Germinal center (tissue), 1 donor: ENCODE measurements at regions not wholly inside any gene's neighbourhood (a gene's known extent, or its start where the extent isn't known, plus 50 kb on each side); places are given as distances from the start of the nearest gene placed in this dataset.
"Not testable (repeated sequence)": the region's sequence is repeated elsewhere in the genome, so short reads cannot be mapped to it uniquely, and the experiment has no call there.

Source experiments
- DNase-seq: peaks from one replicate; pipeline ENCODE4 v3.0.0; 2012; ENCODE audit warnings: mixed read lengths, low spot score

DNA sequence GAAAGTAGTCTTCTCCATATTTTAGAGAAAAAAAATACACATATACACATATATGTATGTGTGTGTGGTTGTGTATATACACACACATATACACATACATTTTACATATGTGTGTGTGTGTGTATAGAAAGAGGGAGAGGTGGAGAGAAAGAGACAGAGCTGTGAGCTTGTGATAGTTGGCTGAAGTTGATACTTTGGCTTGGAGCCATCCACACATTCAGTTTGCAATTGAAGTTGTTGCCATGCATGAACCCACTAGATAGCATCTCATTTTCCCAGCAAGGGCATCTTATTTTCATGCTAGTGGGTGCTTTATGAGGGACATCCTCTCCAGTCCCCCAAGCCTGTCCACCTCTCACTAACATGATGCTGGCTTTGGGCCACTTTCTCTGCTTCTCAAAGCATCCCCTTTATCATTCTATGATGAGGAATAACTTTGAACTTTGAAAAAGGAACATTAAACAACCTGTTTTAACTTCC lies 228.6 kb downstream of the ZNF621 start:
- no peak for DNase-seq

DNA sequence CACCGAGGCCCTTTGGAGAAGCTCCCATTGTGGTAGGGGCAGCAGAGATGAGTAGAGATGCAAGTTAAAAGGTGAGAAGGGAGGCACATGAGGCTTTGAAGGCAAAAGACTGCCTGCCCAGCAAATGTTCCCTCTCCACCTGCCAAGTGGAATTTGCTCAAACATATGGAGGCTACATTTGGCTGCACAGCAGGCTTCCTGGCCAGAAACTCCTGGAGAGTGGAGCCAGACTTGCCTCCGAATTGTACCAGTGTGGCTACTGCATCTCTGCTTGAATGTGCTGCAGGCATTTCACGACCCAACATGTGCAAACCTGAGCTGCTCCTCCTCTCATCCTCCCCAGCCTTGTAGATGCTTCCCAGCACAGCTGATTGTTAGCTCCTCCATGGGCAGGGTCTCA lies 229.2 kb downstream of the ZNF621 start:
- DNase-seq, result no peak

DNA sequence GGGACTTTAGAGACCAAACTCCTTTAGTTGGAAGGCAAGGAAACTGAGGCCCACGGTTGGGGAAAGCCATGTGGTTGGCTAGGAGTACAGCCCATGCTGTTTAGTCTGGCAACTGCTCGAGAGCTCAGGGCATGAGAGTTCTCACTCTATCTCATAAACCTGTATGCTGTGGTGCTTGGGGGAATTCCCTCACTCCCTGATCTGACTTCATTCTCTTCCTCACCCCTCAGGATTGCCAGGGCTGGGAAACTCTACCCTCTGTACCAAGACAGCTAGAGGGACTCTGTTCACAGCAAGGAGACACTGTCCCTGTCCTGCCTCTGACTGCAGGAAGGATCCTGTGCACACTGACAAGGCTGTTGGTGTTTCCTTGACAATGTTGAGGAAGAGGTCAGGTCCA lies 230.2 kb downstream of the ZNF621 start:
- no peak for DNase-seq

DNA sequence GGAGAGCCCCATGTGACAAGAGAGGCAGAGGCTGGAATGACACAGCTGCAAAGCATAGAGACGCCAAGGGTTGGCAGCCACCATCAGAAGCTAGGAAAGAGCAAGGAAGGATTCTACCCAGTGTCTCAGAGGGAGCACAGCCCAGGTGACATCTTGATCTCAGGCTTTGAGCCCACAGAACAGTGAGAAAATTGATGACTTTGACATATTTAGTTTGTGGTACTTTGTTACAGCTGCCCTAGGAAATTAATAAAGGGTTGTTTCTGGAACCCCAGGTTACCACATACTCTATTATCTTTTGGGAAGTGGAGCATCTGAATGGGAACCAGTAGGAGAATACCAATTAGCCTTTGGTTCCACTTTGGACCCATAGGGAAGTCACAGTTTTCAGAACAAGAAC lies 231.7 kb downstream of the ZNF621 start:
- no peak for DNase-seq

DNA sequence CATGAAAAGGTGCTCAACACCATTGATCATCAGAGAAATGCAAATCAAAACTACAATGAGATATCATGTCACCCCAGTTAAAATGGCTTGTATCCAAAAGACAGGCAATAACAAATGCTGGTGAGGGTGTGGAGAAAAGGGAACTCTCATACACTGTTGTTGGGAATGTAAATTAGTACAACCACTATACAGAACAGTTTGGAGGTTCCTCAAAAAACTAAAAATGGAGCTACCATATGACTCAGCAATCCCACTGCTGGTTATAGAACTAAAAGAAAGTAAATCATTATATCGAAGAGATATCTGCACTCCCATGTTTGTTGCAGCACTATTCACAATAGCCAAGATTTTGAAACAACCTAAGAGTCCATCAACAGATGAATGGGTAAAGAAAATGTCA lies 238.0 kb downstream of the ZNF621 start:
- DNase-seq, result not testable (repeated sequence)

DNA sequence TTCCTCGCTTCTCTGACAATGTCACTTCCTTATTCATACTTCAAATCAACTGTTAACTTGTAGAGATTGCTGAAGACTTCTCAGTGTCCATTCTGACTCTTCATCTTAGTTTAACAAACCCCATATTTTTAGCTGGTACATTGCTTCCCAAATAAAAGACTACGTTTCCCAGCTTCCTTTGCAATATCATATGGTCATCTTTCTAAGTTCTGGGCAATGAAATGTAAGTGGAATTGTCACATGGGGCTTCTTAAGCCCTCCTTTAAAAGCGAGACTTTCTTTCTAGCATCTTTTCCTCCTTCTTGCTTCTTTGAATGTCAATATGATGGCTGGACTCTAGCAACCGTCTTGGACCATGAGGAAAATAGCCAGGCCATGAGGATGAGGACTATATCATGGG lies 239.0 kb downstream of the ZNF621 start:
- no peak for DNase-seq

DNA sequence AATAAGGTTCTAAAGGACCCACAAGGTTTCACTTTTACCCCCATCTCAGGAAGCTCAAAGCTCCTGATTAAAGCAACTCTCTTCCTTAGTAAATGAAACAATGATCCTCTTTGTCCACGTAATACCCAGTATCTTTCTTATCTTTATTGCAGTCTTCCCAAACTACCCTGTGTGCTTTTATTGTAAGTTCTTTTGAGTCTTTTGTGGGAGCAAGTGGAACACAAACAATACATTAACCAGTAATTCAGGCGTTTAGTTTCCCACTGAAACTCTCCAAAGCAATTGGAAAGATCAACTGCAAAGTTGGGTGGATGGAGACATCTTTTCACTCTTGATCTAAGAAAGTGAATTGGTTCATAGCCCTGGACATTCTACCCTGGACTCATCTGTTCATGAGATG lies 240.0 kb downstream of the ZNF621 start:
- DNase-seq, result no peak

DNA sequence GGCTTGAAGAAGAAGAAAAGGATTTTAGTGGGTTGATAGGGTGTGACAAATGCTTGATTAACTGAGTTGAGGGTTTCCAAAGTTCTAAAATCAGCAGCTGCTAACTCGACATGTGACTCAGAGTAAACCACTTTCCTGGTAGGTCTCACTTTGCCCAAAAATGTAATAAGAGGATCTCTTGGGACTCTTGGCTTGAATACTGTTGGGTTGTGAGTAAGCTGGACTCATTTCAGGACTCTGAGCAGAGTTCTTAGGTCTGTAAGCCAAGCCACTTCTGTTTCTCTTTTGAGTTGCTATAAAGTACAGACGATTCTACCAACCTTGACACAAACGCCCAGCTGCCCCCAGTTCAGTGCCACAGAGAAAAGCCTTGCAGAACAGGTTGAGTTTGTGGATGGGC lies 241.1 kb downstream of the ZNF621 start:
- DNase-seq, result no peak

DNA sequence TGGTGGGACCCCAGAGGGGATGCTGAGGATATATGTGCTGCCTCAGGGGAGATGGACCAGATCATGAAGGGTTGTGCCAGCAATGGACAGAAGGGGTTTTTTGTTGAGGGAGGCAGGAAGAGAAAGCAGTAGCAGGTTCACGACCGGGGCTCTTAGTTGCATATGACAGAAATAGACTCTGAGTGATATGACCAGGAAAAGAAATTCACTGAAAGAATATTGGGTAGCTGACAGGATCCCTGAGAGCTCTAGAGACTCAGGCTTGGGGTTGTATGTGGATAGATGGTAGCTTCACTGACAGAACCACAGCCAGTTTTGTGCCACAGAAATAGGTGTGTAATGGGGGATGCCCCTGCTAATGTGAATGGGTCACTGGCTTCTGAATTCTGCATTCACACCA lies 241.6 kb downstream of the ZNF621 start:
- no peak for DNase-seq

DNA sequence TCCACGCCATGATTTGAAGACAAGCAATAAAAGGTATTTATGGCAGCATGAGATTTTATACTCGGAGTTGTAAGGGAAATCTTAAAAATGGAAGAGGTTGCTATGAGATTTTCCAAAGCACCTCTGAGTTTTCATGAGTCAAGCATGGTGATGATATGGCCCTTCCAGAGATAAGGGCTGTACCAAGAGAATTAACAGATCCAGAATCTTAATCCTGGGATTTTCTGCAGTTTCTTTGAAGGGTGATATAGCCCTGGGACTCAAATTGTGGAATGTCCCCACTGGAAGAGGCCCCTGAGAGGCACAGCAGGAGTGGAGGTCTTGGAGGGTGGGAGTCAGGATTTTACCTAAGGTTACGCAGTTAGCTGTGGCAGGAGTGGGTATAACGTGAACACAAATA lies 243.3 kb downstream of the ZNF621 start:
- DNase-seq, result no peak

DNA sequence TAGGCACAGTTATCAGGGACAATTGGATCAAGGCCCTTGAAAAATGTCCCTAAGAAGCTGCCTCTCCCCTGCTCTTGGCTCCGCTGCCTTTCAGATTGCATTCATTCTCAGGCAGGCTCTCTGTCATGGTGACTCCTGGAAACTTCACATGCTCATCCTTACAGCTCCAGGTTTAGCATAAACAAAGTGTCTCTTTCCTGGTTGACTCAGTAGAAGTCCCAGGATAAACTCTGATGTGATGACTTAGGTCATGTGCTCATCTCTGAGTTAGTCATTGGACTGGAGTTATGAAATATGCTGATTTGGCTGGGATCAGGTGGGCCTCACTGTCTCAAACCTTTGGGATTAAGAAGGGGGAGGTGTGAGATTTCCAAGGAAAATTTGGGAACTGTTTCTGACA lies 243.8 kb downstream of the ZNF621 start:
- DNase-seq, result no peak

DNA sequence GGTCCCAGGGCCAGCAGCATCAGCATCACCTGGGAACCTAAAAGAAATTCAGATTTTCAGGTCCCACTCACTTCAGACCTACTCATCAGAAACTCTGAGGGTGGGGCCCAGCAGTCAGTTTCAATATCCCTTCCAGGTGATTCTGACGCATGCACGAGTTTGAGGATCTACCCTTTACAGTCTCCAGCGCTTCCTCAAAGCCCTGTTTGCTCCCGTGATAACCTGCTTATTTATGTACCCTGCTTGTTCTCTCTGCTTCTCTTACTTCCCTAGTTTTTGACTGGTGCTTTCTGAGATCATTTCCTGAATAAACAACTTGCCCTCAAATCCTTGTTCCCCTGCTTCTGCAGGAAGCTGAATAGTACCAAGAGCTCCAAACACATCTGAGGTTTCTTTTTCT lies 245.3 kb downstream of the ZNF621 start:
- DNase-seq, result no peak

DNA sequence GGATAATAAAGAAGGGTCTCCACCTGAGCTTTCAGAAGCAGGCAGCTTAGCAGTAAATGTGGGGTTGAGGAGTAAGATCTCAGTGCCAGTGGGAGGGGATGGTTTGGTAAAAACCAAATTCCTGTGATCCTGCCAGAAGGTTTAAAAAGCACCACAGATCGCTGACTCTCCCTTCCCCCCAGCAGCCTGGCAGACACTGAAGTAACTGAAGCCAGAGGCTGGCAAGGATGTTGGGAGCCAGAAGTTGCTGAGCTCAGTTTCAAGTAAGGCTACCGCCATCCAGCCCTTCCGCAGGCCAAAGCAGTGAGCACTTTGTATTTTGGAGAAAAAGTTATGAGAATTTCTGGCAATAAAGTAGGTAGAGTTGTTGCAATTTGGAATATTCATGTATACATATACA lies 246.4 kb downstream of the ZNF621 start:
- DNase-seq, result no peak

DNA sequence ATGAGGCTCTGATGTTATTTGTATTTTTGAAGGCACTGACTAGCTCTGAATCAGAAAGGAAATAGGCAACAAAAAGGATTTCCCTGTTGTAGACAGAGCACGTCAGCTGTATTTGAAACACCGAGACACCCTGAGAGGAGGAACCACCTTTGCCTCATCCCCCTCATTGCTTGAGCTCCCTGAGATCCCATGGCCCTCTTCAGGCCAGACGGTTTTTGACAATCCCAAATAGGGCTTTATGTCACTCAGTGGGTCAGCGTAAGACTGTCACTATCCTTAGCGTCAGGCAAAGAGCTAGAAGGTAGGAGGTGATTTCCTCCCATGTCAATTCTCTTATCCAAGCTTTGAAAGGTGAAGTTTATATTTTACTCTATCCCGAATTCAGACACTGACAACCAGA lies 254.3 kb downstream of the ZNF621 start:
- DNase-seq, result no peak

DNA sequence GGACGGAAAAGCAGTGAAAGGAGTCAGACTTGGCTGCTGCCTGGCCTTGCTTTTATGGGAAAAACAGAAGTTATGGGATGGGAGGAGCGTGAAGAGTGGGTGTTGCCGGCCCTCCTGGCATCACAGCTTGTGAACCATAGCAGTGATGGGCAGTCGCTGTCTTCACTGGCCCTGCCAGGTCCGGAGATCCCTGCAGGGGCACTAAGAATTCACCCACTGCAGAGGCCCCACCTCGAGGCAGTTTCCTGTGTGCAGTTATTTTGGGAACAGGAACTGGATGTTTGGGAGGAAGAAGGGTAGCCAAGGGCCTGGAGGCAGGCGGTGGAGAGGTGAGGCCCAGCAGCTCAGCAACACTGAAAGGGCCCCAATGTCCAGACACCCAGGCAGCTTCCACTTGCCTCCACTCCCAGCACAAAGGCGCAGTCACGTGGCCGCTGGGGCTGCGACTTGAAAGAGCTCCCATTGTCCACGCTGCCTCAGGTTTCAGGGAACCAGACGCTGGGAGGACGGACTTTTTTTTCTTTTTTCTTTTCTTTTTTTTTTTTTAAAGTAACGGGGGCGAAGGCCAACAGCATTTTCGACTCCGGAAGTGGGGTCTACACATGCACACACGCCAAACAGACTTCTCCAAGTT lies 255.6 kb downstream of the ZNF621 start:
- DNase-seq, result no peak

DNA sequence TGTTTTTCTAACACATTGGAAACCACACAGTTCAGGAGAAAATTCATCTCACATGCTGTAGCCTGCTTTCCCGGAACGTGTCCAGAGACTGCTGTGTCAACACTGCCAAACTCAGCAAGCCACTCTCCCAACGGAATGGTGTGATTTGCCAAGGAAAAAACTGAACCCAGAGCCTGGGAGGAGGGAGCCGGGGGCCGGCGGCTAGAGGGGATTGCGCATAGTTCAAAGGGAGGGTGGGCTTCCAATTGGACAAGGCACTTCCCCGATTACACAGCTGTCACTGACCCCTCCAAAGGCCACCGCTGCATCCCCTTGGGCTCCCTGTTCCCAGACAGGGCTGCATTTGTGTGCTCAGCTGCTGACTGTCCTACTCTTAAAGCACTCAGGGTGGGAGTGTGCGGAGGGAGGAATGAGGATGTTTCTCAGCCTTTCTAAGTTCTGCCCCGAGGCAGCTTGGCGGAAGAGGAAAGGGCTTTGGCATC lies 256.2 kb downstream of the ZNF621 start:
- no peak for DNase-seq

DNA sequence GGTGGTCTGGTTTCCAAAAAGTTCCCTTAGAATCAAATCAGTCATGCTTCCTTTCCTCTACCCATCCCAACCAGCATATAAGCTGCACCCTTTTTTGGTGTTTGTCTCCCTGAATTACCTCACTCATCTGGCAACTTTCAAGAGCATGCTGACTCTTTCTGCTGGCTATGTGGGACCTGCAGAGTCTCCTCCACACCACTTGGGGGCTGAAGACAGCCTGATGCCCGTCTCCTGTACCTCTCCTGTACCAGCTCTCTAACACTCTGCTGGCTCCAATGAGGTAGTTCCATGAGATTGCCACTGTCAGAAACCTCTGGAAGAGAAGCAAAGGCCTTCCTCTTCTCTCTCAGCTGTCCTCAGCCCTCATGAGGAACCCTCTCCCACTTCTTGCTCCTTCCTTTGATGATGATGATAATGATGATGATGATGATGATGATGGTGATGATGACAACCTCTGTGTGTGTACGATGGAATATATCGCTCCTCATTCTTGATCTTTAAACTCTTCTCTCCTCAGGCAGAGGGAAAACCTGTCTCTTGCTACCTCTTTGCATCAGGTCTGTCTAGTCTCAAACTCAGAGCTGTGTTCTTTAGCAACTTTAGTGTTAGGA lies 257.5 kb downstream of the ZNF621 start:
- no peak for DNase-seq

DNA sequence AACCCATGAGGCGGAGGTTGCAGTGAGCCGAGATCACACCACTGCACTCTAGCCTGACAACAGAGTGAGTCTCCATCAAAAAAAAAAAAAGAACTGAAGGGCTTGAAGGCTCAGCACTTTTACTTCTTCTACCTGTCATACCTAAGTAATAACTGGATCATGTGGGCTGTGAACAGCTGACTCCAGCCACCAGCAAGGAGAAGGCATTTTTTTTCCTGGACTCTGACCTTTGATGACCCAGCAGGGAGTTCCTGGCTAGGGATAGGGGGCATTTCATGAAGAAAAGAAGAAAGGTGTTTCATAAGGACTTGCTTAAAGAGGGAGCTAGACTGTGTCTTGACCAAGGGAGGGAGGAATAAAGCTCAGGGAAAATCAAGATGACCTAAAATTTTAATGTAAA lies 266.0 kb downstream of the ZNF621 start:
- DNase-seq, result no peak

DNA sequence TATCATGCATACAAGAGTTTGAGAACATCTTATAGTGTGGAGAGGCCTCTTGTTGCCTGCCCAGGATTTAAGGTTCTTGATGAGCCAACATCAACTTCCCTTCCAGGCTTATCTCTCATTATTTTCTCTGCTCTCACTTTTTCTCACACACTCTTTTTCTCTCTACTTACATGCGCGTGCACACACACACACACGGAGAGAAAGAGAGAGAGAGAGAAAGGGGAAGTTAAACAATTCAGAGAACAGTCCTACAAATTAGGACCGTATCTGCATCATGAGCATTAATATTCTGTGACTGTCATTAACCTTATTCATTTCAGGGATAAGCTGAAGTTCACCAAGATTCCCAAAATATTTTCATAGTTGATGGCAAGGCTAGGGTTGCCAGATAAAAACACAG lies 269.0 kb downstream of the ZNF621 start:
- DNase-seq, result no peak

DNA sequence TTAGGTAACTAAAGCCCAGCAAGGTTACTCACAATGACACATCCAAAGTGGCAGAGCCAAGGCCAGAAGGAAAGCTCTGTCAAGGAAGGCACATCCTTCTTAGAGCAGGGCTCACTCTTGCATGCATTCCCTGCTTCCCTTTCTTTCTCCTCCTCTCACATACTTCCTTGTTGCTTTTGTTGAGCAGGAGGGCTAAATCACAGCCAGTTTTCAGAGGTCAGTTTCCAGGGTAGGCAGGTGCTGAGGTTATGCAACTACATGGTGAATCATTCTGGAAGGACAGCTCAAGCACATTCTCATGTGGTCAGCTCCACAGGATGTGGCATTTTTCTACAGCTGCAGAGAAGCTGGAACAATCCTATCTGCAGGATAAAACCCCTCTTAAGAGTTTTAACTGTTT lies 275.6 kb downstream of the ZNF621 start:
- no peak for DNase-seq

DNA sequence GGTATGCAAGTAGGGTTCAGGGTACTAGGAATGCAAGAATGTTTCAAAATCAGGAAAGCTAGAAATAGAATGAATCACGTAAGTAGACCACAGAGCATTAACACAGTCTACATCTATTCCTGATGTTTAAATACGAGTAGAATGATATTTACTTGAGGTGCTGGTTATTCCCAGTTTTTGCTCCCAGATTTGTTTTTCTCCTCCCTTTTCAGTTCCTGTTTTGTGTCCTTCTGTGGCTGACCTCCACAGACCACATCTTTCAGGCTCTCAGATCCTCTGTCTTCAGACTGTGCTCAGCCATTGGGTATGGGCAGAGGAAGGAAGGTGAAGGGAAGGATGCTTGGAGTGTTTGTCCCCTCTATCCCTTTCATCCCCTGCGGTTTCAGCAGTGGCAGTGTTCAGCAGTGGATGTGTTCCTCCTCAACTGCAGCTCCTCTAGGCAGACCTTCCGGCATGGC lies 276.6 kb downstream of the ZNF621 start:
- DNase-seq, result no peak

DNA sequence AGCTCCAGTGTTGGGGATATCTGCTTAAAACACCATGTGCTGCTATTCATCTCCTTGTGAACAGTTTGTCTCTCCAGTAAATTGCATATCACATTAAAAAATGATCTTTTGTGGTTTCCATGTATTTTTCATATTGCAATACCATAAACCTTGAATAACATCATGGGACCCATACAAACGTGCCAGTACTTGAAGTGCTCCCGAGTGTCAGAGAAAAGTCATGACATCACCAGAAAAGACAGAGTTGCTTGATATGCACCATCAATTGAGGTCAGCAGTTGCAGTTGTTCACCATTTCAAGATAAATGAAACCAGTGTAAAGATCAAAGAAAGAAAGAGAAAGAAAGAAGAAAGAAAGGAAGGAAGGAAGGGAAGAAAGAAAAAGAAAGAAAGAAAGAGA lies 278.6 kb downstream of the ZNF621 start:
- no peak for DNase-seq

DNA sequence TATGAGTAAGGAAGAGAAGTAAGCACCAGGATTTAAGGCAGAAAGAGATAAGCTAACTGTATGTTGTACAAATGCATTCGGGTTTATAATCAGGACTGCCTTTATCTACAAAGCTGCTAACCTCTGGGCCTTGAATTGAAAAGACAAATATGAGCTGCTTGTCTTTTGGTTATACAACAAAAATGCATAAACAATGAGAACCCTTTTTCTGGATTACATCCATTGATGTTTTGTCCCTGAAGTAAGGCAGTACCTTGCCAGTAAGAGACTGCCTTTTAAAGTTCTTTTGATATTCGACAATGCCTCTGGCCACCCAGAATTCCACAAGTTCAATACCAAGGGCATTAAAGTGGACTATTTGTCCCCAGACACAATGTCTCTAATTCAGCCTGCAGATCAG lies 280.7 kb downstream of the ZNF621 start:
- no peak for DNase-seq

DNA sequence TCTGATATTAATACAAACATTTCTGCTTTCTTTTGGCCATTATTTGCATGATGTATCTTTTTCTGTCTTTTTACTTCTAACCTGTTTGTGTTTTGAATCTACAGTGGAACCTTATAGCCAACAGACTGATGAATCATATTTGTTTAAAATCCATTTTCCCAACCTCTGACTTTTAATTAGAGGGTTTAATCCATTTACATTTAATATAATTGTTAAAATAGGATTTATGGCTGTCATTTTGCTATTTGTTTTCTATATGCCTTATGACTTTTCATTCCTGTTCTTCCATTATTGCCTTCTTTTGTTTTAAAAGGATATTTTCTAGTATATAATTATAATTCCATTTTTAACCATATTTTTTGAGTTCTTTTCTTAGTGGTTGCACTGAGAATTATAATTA lies 286.1 kb downstream of the ZNF621 start:
- no peak for DNase-seq
